Smooth muscle cell (in vitro differentiated cells): ENCODE measurements at regions not wholly inside any gene's neighbourhood (a gene's known extent, or its start where the extent isn't known, plus 50 kb on each side); places are given as distances from the start of the nearest gene placed in this dataset.

Experiments used
- DNase-seq: peaks from one replicate; lab custom pipeline; 2025; ENCODE audit not compliant: unreplicated experiment; lab: John Stamatoyannopoulos, UW
- H2AFZ ChIP-seq: fragments of 200-600 bp; sonication (generic); 2 replicates; pipeline ENCODE4 v1.6.0; 2016; ENCODE audit warnings: antibody characterized with exemption, low read depth, mild to moderate bottlenecking
- H3F3A ChIP-seq: fragments of 200-600 bp; sonication (generic); 2 replicates; pipeline ENCODE4 v1.6.0; 2017; ENCODE audit warnings: antibody characterized with exemption, low read depth
- H3K27ac ChIP-seq: fragments of 200-600 bp; sonication (generic); 2 replicates; pipeline ENCODE4 v1.5.1; 2016; ENCODE audit warnings: low read depth, mild to moderate bottlenecking
- H3K27me3 ChIP-seq: fragments of 200-600 bp; sonication (generic); 2 replicates; pipeline ENCODE4 v1.6.1; 2016; ENCODE audit warnings: low read depth, mild to moderate bottlenecking
- H3K36me3 ChIP-seq: fragments of 200-600 bp; sonication (generic); 2 replicates; pipeline ENCODE4 v1.5.1; 2016; ENCODE audit warnings: low read depth
- H3K4me1 ChIP-seq: fragments of 200-600 bp; sonication (generic); 2 replicates; pipeline ENCODE4 v1.5.1; 2016; ENCODE audit warnings: low read depth
- H3K4me2 ChIP-seq: fragments of 200-600 bp; sonication (generic); 2 replicates; pipeline ENCODE4 v1.6.0; 2016; ENCODE audit warnings: mild to moderate bottlenecking
- H3K4me3 ChIP-seq: fragments of 200-600 bp; sonication (generic); 2 replicates; pipeline ENCODE4 v1.5.1; 2016; ENCODE audit warnings: mild to moderate bottlenecking
- H3K79me2 ChIP-seq: fragments of 200-600 bp; sonication (generic); 2 replicates; pipeline ENCODE4 v1.6.0; 2016; ENCODE audit warnings: low read depth, mild to moderate bottlenecking
- H3K9ac ChIP-seq: fragments of 200-600 bp; sonication (generic); 2 replicates; pipeline ENCODE4 v1.6.0; 2016; ENCODE audit warnings: low read depth
- H3K9me3 ChIP-seq: fragments of 200-600 bp; sonication (generic); replicated peaks from 2 replicates; pipeline ENCODE4 v1.5.1; 2016; ENCODE audit warnings: low read depth
- H4K20me1 ChIP-seq: fragments of 200-600 bp; sonication (generic); 2 replicates; pipeline ENCODE4 v1.6.0; 2016; ENCODE audit warnings: low read depth
- CTCF ChIP-seq: fragments of 200-600 bp; sonication (generic); IDR thresholded peaks from 2 replicates; pipeline ENCODE4 v1.5.1; 2017; ENCODE audit warnings: borderline replicate concordance, mild to moderate bottlenecking, antibody characterized with exemption; ENCODE audit not compliant: insufficient read depth, poor library complexity, severe bottlenecking
- WGBS: methylation state at CpG from one replicate; pipeline ENCODE4 v1.1.7; 2016; ENCODE audit warnings: low lambda C conversion rate; 5-methylcytosine and 5-hydroxymethylcytosine counted together

- Histone ChIP-seq H3F3A (no peaks in the 10 kb centered on the region), H3K79me2 (no peaks in the 10 kb centered on the region), H3K27ac (no peak overlapping the region), H3K4me3 (no peak overlapping the region), H3K9ac (no peak overlapping the region), H3K27me3 (no peaks in the 10 kb centered on the region), H3K36me3 (no peaks in the 10 kb centered on the region), H4K20me1 (no peaks in the 10 kb centered on the region), H3K9me3 (no peaks in the 10 kb centered on the region), H3K4me2 (no peak overlapping the region), H2AFZ (no peak overlapping the region), H3K4me1 (no peaks in the 10 kb centered on the region)
- no peak for TF ChIP-seq CTCF
- 66% methylated on average over 4 of the region's 4 CpGs for WGBS
- DNase-seq, result no peak
Measured at GRCh38 chr5:38634568-38635369, 78.3 kb upstream of the LIFR start.

GRCh38 chr5:38636626-38637025, 80.2 kb upstream of the LIFR start:
- no peak for DNase-seq
- Histone ChIP-seq H3K27ac (no peak overlapping the region), H3K4me3 (no peak overlapping the region), H4K20me1 (no peaks in the 10 kb centered on the region), H3K9ac (no peak overlapping the region), H2AFZ (no peak overlapping the region), H3K4me2 (no peak overlapping the region), H3K36me3 (no peaks in the 10 kb centered on the region), H3K4me1 (no peaks in the 10 kb centered on the region), H3K9me3 (no peaks in the 10 kb centered on the region), H3F3A (no peaks in the 10 kb centered on the region), H3K27me3 (no peaks in the 10 kb centered on the region), H3K79me2 (no peaks in the 10 kb centered on the region)
- 78% methylated on average over 4 of the region's 4 CpGs for WGBS
- no peak for TF ChIP-seq CTCF

GRCh38 chr5:38638656-38639055, 82.2 kb upstream of the LIFR start:
- H3K9me3 ChIP-seq, result no peaks in the 10 kb centered on the region
- no peak for TF ChIP-seq CTCF
- H3K27me3 ChIP-seq, result no peaks in the 10 kb centered on the region
- WGBS, result 98% methylated on average over 5 of the region's 5 CpGs
- no peak overlapping the region for H2AFZ ChIP-seq
- H3K4me3 ChIP-seq, result no peak overlapping the region
- no peaks in the 10 kb centered on the region for H3K4me1 ChIP-seq
- H4K20me1 ChIP-seq, result no peaks in the 10 kb centered on the region
- H3K4me2 ChIP-seq, result no peak overlapping the region
- no peaks in the 10 kb centered on the region for H3F3A ChIP-seq
- DNase-seq, result no peak
- no peak overlapping the region for H3K9ac ChIP-seq
- no peaks in the 10 kb centered on the region for H3K79me2 ChIP-seq
- no peak overlapping the region for H3K27ac ChIP-seq
- no peaks in the 10 kb centered on the region for H3K36me3 ChIP-seq
